ENCODE measurements at regions not wholly inside any gene's neighbourhood (a gene's known extent, or its start where the extent isn't known, plus 50 kb on each side); places are given as distances from the start of the nearest gene placed in this dataset.

DNA sequence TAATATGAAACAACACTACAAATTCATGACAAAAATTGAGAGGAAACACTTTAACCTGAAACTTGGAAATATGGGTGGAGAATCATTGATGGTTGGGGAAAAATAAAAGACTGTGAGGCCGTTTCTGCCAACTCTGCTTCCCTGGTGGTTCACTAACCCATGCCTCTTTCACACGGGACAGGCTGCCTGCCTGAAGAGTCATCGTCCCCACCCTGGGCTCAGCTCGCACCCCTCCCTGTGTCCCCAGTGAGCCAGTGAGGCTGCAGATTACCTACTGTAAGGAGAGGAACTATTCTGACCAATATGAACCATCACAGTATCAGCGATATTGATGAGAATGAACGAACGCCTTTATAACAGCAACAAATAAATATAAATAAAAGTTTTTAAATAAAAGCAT, 357.8 kb upstream of the CDH20 start:
- H3K4me1 ChIP-seq: no peaks in the 10 kb centered on the region
- TF ChIP-seq, protein P1, sequence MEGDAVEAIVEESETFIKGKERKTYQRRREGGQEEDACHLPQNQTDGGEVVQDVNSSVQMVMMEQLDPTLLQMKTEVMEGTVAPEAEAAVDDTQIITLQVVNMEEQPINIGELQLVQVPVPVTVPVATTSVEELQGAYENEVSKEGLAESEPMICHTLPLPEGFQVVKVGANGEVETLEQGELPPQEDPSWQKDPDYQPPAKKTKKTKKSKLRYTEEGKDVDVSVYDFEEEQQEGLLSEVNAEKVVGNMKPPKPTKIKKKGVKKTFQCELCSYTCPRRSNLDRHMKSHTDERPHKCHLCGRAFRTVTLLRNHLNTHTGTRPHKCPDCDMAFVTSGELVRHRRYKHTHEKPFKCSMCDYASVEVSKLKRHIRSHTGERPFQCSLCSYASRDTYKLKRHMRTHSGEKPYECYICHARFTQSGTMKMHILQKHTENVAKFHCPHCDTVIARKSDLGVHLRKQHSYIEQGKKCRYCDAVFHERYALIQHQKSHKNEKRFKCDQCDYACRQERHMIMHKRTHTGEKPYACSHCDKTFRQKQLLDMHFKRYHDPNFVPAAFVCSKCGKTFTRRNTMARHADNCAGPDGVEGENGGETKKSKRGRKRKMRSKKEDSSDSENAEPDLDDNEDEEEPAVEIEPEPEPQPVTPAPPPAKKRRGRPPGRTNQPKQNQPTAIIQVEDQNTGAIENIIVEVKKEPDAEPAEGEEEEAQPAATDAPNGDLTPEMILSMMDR (IDR thresholded peaks at IDR 0.05; ENCODE audit: low read depth, low read length): no peak
- no peak for DNase-seq
- no peak overlapping the region for H3K4me3 ChIP-seq (ENCODE audit: low read depth, low read length)
- no peaks in the 10 kb centered on the region for H3K9me3 ChIP-seq
- no peaks in the 10 kb centered on the region for H3K27me3 ChIP-seq
- no peaks in the 10 kb centered on the region for H3K36me3 ChIP-seq

DNA sequence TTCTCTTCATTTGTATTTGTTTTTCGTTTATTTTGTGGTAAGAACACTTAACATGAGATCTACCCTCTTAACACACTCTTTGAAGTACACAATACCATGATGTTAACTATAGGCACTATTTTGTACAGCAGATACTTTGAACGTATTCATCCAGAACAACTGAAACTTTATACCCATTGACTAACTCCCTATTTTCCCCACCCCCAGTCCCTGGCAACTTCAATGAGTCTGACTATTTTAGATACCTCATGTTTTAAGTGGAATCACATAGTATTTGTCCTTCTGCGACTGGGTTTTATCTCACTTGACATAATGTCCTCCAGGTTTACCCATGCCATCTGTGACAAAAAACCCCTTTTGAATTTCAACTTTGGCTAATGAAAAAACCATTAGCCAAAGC, 356.3 kb upstream of the CDH20 start:
- H3K27me3 ChIP-seq: no peaks in the 10 kb centered on the region
- H3K36me3 ChIP-seq: no peaks in the 10 kb centered on the region

DNA sequence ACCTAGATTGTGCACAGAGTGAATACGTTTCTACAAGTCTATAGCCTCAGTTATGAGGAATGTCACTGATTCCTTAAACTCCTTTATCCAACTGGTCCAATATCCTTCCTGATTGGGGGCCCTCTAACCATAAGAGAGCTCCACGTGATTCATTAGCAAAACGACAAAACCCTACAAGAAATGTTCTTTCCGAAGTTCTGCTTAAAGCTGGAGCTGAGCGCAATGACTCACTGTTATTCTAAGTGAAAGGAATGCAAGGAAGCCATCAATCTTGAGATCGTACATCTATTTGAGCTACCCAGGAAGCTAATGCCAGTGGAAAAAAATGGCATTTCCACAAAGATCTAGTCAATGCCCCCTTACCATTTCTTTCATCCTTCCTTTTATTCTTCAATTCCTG, 354.9 kb upstream of the CDH20 start:
- no peak overlapping the region for H3K4me3 ChIP-seq (ENCODE audit: low read depth, low read length)
- H3K9me3 ChIP-seq: no peaks in the 10 kb centered on the region
- TF ChIP-seq, protein P1 (IDR thresholded peaks at IDR 0.05; ENCODE audit: low read depth, low read length): no peak
- no peaks in the 10 kb centered on the region for H3K36me3 ChIP-seq
- H3K27me3 ChIP-seq: no peaks in the 10 kb centered on the region
- H3K4me1 ChIP-seq: no peaks in the 10 kb centered on the region
- DNase-seq: no peak

More for the DNA sequence above, 356.3 kb upstream of the CDH20 start:
- Histone ChIP-seq H3K4me1 (no peaks in the 10 kb centered on the region), H3K9me3 (no peaks in the 10 kb centered on the region), H3K4me3 (ENCODE audit: low read depth, low read length) (no peak overlapping the region)
- TF ChIP-seq, protein P1 (IDR thresholded peaks at IDR 0.05; ENCODE audit: low read depth, low read length): no peak
- DNase-seq: no peak

DNA sequence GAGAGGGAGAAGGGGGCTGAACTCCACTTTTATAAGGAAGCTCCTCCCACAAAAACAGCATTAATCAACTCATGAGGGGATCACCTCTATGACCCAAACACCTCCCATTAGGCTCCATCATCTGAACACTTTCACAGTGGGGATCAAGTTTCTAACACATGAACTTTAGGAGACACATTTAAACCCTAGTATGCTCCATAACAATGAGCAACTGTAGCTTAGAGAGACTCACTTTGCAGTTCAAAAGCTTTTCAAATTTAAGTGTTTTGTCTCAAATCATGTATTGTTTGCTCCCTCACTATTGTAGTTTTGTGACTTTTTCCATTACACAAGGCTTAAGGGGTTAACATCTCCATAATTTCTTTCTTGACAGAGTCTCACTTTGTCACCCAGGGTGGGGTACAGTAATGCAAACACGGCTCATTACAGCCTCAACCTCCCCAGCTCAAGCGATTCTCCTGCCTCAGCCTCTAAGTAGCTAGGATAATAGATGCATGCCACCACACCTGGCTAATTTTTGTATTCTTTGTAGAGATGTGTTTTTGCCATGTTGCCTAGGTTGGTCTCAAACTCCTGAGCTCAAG, 352.7 kb upstream of the CDH20 start:
- H3K9me3 ChIP-seq: no peaks in the 10 kb centered on the region

DNA sequence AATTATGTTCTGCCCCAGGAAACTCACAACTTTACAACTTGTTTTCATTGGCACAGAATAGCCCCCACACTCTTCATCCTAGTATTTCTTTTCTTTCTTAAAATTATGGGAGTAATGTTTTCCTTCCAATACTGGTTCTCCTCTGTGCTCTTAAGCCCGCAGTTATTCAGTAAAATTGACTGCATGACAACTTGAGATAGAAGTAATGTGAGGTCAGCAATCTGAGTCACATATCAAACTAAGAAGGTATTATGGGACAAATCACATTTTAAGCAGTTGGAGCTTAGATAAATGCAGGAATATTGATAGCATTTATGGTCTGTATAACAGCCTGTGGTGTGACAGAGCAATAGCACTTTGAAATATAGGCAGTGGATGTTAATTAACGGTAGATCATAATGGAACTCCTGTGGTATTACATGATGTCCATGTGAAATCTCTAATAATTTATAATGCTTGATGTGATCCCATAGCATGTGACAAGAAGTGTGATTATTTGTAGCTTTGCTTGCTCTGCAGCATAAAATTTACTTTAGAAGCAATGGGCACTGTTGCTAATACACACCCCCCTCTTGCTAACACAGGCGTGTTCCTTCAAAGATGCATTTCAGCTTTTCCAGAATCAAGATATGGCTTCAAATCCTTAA, 351.4 kb upstream of the CDH20 start:
- no peaks in the 10 kb centered on the region for H3K9me3 ChIP-seq
- DNase-seq: no peak
- no peaks in the 10 kb centered on the region for H3K4me1 ChIP-seq
- H3K4me3 ChIP-seq (ENCODE audit: low read depth, low read length): no peak overlapping the region
- H3K36me3 ChIP-seq: no peaks in the 10 kb centered on the region
- no peaks in the 10 kb centered on the region for H3K27me3 ChIP-seq
- TF ChIP-seq, protein P1 (IDR thresholded peaks at IDR 0.05; ENCODE audit: low read depth, low read length): no peak

More for the DNA sequence above, 352.7 kb upstream of the CDH20 start:
- TF ChIP-seq, protein P1 (IDR thresholded peaks at IDR 0.05; ENCODE audit: low read depth, low read length): no peak
- no peaks in the 10 kb centered on the region for H3K4me1 ChIP-seq
- H3K4me3 ChIP-seq (ENCODE audit: low read depth, low read length): no peak overlapping the region
- no peaks in the 10 kb centered on the region for H3K27me3 ChIP-seq
- no peaks in the 10 kb centered on the region for H3K36me3 ChIP-seq
- DNase-seq: no peak

DNA sequence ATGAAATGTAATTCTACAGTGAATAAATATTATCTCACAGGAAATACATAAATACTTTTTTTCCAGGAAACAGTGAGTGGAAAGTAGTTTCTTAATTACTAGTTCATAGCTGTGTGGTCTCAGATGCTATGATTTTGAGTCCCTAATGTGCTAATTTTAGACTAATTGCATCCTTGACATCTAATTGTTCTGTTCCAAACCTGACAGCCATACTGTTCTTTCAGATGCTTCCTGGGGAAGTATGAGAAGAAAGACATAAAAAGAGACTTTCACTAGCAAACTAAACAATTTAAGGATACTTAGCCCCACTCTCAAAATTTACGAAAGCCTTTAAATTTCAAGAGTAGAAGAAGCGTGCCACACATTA, 350.9 kb upstream of the CDH20 start:
- Histone ChIP-seq H3K36me3 (no peaks in the 10 kb centered on the region), H3K4me3 (ENCODE audit: low read depth, low read length) (no peak overlapping the region), H3K27me3 (no peaks in the 10 kb centered on the region), H3K4me1 (no peaks in the 10 kb centered on the region), H3K9me3 (no peaks in the 10 kb centered on the region)
- TF ChIP-seq, protein P1 (IDR thresholded peaks at IDR 0.05; ENCODE audit: low read depth, low read length): no peak
- no peak for DNase-seq
